ENCODE measurements at regions not wholly inside any gene's neighbourhood (a gene's known extent, or its start where the extent isn't known, plus 50 kb on each side); places are given as distances from the start of the nearest gene placed in this dataset.

DNA sequence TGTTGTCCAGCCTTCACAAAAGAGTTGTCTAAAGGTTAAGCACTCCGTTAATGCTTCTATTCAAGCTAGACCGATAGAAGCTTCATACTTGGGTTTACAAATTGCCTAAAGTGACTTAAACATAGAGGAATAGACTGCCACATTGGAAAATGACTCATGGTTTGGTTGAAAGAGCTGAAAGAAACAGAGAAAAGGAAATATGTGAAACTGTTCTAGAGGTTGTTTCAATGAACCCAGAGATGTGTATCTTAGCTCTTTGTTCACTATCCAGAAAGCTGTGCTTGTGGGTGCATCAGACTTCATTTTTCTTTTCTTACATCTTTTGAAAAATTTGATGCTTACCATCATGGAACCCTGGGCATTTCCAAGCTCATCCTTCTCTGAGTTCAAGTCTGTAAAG is 736.2 kb downstream of the INHBA start:
- no peak for DNase-seq

DNA sequence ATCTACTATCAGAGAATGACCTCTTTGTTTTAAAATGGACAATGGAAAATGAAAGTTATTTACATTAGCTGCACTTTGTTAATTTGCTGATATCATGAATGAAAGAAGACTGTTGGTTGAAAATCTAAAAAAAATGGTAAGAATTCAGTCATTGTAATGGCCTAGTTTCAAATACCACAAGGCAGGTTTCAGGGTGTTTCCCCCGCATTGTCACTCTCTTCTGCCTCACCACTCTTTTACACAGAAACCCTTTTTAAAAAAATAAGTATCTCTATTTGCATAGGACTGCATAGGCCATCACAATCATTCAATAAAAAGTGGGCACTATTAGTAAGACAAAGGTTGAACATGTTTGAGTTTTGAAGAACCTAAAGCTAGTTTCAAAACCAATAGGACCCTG is 737.1 kb downstream of the INHBA start:
- no peak for DNase-seq

DNA sequence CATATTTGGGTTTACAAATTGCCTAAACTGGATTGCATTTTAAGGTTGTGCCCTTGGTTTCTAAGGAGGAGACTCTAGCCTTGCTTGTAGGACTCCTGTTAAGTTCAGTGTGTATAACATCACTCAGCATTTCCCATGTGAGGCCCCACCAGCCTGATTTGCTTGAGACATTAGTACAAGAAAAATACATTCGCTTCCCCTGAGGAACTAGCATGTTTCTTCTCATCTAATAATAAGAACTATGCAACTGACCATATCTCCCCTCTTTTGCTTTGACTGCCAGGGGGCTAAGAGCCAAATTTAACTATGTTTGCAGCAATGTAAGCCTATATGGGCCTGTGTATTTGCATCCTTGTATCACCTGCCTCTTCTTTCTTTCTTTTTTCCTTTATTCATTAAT is 737.9 kb downstream of the INHBA start:
- DNase-seq, result no peak

DNA sequence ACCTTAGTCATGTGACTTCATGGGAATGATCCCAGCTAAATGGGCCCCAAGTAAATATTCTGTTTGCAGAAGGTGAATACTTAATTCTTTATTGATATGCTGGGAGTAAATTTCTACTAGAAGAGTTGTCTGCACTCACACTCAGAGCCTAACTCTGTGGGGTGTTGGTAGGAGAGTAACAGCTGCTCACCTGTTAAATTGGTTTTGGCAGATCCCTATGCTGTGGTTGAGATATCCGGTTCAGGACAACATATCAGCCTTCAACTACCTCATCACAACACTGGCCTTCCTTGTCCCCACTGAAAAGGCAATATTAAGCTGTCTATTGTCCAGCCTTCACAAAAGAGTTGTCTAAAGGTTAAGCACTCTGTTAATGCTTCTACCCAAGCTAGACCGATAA is 738.3 kb downstream of the INHBA start:
- DNase-seq, result no peak

DNA sequence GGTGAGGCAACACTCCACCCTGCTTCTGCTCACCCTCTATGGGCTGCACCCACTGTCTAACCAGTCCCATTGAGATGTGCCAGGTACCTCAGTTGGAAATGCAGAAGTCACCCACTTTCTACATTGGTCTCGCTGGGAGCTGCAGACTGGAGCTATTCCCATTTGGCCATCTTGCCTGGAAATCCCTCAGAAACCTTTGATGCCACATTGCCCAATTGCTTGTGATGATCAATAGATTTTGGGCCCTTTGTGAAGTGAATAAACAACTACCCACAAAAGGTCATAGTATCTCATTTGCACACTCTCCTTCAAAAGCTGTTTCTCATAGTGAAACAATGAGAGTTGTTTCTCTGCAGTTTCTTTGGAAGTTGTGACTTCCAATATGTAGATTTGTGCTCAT is 742.9 kb downstream of the INHBA start:
- DNase-seq, result no peak

DNA sequence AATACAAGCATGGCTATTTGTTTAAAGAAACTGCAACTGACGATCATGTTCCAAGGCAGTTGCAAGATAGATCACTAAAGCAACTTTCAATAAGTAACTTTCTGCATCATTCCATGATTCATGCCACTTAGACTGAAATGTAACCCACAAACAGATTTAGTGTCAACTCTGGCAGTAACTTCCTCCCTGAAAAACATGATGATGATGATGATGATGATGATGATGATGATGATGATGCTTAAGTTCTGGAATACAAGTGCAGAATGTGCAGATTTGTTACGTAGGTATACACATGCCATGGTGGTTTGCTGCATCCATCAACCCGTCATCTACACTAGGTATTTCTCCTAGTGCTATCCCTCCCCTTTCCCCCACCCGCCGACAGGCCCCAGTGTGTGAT is 754.7 kb downstream of the INHBA start:
- DNase-seq, result no peak

DNA sequence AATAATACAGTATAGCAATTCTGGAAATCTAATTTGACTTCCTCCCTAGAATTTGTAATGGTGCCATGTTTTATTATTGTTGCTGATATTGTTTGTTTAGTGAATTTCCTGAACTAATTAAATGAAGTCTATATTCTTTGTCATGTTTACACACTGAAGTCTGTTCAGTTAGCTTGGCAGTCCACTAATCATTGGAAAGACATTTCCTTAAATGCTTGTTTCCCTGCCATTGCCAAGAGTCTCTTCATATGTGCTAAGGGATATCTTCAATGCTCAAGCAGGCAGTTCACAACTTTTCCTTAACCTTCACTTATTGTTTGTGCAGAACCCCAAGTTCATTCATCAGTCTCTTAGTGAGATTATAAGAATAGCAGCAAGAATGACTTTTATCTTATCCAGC is 755.3 kb downstream of the INHBA start:
- no peak for DNase-seq

DNA sequence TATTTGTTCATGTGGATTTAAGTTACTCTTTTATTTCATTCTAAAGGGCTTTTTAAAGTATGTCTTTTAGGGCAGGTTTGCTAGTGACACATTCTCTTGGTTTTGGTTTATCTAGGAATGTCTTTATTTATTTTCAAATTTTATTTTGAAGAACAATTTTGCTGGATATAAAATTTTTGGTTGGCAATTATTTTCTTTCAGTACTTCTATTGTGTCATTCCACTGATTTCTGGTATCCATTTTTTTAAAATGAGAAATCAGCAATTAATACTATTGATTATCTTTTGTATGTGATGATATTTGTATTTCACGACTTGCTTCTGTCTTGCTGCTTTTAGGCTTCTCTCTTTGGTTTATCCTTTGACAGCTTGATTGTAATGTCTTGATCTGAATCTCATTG is 756.3 kb downstream of the INHBA start:
- DNase-seq, result no peak

DNA sequence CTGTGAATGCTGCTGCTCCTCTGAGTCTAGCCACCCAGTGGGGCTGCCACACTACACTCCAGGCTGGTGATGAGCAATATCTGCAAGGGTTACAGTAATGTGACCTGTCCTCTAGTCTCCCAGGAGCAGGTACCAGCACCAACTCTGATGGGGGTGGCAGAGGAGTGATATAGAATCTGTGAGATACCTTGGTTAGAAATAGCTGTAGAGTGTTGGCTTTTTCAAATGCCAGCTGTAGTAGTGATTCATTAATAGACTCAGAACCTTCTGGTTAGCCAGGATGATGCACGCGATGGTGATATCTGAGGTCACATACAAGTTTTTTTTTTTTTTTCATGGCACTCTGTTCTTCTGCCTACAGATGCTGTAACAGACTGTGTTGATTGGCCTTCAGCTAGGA is 757.1 kb downstream of the INHBA start:
- DNase-seq, result no peak

DNA sequence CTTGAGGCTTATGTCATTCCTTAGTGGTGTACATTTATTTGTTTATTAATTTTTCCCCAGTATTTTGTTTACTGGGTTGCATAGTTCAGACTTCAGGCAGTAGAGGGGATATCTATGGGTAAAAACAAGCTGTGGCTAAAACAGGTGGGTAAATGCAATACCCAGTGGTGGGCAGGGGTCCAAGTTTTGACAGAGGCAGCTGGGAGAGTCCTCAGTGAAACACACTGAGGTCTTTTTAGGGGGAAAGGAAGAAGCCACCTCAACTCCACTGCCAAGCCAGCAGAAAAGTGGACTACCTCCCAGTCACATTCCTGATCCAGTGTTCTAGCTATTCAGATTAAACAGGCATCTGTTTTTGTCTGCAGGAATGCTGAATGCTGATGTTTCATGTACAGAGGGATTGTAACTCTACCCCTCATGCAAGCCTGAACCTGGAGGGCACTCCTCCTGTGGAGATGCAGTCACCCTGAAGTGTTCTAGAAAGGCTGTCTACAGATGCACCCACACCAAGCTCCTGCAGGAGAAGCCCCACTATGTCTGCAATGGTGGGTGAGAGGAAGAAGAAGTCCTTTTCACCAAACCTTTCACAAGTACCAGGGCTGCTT is 757.8 kb downstream of the INHBA start:
- no peak for DNase-seq

DNA sequence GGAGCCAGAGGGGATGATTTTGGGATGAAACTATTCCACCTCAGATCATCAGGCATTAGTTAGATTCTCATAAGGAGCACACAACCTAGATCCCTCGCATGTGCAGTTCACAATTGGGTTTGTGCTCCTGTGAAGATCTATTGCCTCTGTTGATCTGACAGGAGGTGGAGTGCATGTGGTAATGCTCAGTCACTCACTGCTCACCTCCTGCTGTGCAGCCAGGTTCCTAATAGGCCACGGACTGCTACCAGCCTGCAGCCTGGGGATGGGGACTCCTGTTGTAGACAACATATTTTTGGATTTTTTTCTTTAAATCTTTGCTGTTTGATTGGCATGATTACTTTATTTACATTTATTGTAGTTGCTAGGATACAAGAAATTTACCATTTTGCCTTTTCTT is 765.0 kb downstream of the INHBA start:
- DNase-seq, result no peak

DNA sequence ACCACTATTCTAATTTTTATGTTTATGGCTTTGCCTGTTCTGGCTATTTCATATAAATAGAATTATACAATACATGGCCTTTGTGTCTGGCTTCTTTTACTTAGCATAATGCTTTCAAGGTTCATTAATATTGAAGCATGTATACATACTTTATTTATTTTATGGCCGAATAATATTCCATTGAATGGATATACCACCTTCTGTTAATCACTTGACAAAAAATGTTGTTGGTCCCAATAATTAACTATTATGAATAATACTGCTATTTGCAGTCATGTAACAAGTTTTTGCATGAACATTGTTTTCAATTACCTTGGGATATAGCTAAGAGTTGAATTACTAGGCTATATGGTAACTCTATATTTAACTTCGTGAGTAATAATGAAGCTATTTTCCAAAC is 767.5 kb downstream of the INHBA start:
- no peak for DNase-seq

DNA sequence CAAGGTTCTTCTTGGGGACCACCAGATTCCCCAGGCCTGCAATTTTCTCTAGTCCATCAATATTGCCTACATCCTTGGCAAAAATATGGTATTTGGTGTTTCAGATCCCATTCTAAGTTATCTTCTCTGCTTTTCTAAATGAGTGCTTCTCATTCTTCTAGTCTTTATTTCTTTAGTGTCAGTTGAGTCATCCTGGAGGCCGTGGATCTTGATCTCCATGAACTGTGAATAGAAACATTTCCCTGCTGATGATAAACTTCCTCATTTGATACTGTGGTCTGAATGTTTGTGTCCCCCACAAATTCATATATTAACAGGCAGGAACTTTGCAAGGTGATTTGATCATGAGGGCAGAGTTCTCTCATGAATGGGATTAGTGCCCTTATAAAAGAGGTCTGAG is 779.3 kb downstream of the INHBA start:
- peak; percentile 41 for DNase-seq

DNA sequence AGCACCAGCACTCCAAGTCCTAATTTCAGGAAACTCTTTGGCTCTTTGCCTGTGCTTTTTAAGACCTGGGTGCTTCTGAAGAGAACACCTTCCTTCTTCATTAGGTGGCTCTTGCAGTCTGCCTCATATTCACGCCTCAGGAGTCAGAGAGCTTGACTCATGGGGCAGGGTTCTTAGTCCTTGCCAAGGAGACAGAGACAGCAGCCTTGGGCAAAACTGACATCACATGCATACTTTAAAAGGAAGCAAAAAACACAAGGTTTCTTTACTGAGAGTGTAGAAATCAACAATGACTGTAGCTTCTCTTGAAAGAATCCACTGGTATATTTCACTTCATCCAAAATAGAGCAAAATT is 780.6 kb downstream of the INHBA start:
- peak; percentile 89 for DNase-seq

DNA sequence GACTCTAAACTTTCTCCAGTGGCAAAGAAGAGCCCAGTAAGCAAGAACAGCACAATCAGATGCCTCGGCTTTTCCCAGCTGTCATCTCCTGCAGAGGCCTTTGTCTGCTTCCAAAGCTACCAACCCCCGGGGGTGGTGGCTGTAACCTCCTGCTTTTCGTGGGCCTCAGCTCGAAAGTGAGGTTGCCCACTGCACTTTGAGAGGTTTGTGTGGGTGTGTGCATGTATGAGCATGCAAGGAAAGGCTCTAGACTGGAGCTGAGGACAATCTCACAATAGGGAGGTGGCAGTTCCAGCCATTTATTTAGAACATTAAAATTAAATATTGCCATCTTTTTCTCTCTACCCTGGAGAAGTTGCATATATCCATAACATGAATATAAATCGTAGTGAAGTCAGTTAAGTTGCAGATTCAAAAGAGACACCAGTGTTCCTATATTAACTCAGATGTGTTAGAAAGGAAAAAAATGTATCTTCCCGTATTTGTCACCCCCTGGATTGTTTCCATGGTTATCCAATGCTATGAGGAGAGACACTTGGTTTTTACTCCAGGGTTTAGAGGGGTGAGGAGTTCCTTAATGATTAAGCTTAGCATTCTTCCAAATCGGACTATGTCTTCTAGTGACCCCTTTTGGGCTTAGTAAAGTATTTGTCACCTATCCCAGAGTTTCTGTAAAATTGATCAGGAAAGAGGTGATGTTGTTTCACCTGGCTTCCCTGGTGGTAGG is 781.1 kb downstream of the INHBA start:
- peak; percentile 68 for DNase-seq

DNA sequence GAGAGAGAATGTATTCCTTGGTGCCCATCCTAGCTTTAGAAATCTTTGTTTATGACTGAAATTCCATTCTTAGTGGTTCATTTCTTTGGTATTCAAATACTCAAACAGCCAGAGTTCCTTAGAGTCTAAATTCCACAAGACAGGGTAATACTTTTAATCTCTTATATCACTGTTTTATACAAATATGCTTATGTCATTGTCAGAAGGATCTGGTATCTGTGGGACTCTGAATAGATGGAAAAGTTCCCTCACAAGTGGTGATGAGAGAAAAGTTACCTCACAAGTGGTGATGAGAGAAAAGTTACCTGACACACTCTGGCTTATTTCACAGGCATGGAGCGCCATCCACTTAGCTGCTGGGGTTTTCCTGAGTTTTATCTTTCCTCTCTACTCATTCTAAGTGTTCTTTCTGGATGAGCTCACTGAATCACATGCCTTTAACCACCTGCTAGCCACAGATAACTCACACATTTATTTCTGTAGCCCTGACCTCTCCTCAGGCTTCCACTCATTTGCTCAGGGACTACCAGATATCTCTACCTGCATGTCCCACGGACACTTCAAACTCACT is 784.0 kb downstream of the SUGCT start:
- peak; percentile 93 for DNase-seq

DNA sequence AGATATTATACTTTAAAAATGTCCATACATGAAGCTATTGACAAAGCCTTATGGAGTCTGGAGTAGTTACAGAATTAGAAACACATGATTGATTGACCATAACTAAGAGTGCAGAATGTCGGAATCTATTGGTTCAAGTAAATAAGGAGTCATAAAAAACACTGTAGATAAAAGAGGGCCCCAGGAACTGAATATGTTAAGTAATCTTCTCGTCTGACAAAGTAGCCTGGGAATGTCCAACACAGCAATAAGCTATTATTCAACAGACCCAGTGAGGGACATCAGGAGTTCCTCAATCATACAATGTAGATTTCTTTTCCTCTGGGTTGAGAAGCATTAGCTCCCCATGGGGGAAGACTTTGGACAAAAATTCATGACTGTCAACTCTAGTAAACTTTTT is 782.0 kb downstream of the SUGCT start:
- peak; percentile 21 for DNase-seq

DNA sequence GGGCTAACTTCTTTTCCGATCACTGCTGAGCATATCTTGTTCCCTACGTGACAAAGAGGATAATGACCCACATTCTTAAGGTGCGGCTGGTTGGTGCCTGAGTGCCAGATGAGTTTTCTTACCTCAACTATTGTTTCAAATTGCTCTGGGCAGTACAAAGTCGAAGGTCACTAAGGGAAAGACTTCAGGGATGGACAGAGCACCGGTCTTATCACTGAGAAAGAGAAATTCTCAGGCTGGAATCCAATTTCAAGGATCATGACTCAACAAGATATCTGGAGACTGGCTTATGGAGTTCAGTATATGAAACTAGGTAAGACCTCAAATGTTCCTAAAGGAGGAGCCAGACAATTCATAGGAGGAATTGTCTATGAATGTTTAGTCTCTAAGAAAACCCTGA is 780.3 kb downstream of the SUGCT start:
- peak; percentile 5 for DNase-seq

Data from kidney glomerular epithelial cell (primary cell).